ENCODE measurements at regions not wholly inside any gene's neighbourhood (a gene's known extent, or its start where the extent isn't known, plus 50 kb on each side); places are given as distances from the start of the nearest gene placed in this dataset.

DNA sequence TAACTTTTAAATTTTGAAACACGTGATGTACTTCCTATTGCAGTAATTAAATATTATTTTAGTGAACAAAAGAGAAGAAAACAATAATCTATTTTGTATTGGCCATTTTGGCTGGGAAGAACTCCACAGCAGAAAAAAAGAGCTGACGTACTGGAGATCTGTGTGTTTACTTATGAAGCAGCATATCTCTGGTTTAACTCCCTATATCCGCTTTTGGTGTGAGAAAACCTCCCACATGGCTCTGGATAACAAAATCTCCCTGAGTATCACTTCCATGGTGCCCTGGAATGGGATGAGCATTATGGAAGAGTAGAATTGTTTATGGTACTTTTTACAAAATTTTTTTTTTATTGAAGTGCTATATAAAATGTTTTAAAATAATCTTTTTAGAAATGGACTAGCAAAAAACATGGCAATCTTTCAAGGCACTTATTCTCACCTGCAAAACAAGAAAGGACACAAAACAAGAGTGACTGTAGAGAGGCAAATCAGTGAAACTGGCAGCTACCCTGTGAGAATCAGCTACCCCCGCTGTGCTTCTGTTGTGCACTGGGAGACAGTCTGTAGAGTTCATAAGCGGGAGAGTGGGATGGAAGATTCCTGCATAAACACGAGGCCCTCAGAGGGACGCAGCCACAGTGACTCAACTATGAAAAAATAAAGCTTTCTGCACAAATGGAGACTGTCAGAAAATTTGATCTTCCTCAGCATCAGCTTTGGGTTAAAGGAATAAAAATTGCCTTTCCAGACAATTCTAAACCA is 762.2 kb upstream of the HS6ST1 start:
- TF ChIP-seq, protein P1, sequence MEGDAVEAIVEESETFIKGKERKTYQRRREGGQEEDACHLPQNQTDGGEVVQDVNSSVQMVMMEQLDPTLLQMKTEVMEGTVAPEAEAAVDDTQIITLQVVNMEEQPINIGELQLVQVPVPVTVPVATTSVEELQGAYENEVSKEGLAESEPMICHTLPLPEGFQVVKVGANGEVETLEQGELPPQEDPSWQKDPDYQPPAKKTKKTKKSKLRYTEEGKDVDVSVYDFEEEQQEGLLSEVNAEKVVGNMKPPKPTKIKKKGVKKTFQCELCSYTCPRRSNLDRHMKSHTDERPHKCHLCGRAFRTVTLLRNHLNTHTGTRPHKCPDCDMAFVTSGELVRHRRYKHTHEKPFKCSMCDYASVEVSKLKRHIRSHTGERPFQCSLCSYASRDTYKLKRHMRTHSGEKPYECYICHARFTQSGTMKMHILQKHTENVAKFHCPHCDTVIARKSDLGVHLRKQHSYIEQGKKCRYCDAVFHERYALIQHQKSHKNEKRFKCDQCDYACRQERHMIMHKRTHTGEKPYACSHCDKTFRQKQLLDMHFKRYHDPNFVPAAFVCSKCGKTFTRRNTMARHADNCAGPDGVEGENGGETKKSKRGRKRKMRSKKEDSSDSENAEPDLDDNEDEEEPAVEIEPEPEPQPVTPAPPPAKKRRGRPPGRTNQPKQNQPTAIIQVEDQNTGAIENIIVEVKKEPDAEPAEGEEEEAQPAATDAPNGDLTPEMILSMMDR (IDR thresholded peaks at IDR 0.05): no peak
- H3K4me1 ChIP-seq: no peaks in the 10 kb centered on the region
- no peak for ATAC-seq
- H3K36me3 ChIP-seq: no peaks in the 10 kb centered on the region
- H3K27me3 ChIP-seq: no peaks in the 10 kb centered on the region
- intact Hi-C loops (cut with DNase I): no loop called here
- H3K9me3 ChIP-seq: no peaks in the 10 kb centered on the region
- H3K4me3 ChIP-seq: no peak overlapping the region
- H3K27ac ChIP-seq: no peak overlapping the region
- DNase-seq: no peak

- H3K4me3 ChIP-seq: no peak overlapping the region
- H3K9me3 ChIP-seq: no peaks in the 10 kb centered on the region
- no peaks in the 10 kb centered on the region for H3K4me1 ChIP-seq
- DNase-seq (no peak), ATAC-seq (no peak)
- intact Hi-C loops (cut with DNase I): no loop called here
- H3K27me3 ChIP-seq: no peaks in the 10 kb centered on the region
- H3K27ac ChIP-seq: no peak overlapping the region
- no peaks in the 10 kb centered on the region for H3K36me3 ChIP-seq
- TF ChIP-seq, protein P1 (IDR thresholded peaks at IDR 0.05): no peak
These were observed 766.7 kb upstream of the HS6ST1 start for GRCh38 chr2:129085386-129085785.

DNA sequence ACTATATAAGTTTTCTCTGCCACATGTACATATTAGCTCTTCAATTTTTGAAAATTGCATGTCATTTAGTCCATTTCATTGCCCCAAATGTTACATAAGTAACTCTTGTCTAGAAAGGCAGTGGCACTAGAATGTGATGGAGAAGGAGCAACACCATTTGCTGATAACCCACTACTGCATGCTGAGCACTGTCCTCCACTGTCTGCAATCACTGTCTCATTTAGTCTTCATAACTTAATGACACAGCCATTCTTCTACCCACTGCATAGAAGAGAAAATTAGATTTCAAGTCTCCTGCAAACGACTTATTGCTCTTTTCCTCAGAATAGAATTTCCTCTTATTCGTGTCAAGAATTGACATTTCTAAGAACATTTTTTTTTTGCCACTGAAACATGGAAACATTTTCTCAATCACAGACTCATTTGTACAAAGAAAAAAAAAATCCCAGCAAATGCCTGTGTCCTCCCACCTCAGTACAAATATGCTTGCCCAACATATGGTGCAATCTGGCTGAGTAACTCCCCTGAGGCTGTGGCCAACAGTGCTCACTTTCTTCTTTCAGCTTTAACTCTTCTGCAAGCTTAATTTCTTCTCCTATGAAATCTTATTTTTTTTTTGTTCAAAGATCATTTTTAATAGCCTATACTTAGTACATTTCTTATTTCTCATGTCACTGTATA is 768.6 kb upstream of the HS6ST1 start:
- no peaks in the 10 kb centered on the region for H3K9me3 ChIP-seq
- ATAC-seq (no peak), DNase-seq (no peak)
- H3K4me1 ChIP-seq: no peaks in the 10 kb centered on the region
- no peaks in the 10 kb centered on the region for H3K36me3 ChIP-seq
- no peaks in the 10 kb centered on the region for H3K27me3 ChIP-seq
- TF ChIP-seq, protein P1 (IDR thresholded peaks at IDR 0.05): no peak
- H3K27ac ChIP-seq: no peak overlapping the region
- no peak overlapping the region for H3K4me3 ChIP-seq
- intact Hi-C loops (cut with DNase I): no loop called here

DNA sequence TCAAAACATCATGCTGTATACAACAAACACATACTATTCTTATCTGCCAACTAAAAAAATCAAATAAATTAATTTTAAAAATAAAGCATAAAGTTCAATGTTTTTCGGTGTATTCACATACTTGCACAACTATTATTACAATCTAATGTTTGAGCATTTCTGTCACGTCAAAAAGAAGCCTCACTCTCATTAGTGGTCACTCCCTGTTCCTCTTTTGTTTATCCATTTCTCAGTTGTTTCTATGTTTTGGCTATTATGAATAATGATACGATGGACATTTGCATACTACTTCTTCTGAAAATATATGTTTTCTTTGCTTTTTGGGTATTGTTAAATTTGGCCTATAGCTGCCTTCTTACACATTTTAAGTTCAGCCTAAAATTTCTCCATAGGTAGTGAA is 773.0 kb upstream of the HS6ST1 start:
- no peaks in the 10 kb centered on the region for H3K27me3 ChIP-seq
- intact Hi-C loops (cut with DNase I): no loop called here
- TF ChIP-seq, protein P1 (IDR thresholded peaks at IDR 0.05): no peak
- no peaks in the 10 kb centered on the region for H3K9me3 ChIP-seq
- DNase-seq (no peak), ATAC-seq (no peak)
- H3K36me3 ChIP-seq: no peaks in the 10 kb centered on the region
- no peak overlapping the region for H3K27ac ChIP-seq
- H3K4me1 ChIP-seq: no peaks in the 10 kb centered on the region
- H3K4me3 ChIP-seq: no peak overlapping the region

DNA sequence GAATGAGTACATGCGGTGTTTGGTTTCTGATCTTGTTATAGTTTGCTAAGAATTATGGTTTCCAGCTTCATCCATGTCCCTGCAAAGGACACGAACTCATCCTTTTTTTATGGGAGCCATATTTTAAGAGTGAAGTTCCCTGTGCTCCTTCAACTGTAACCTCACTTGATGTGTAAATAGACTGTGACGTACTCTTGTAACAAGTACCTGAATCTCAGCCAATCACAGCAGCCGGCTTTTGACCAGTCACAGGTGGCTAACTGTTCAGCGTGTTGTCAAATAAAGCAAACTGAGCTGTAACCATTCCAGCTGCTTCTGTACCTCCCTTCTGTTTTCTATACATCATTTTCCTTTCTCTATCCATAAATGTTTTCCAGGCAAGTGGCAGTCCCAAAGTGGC is 774.3 kb upstream of the HS6ST1 start:
- DNase-seq (no peak), ATAC-seq (no peak)
- intact Hi-C loops (cut with DNase I): no loop called here
- Histone ChIP-seq H3K4me1 (no peaks in the 10 kb centered on the region), H3K4me3 (no peak overlapping the region), H3K27me3 (no peaks in the 10 kb centered on the region), H3K9me3 (no peaks in the 10 kb centered on the region), H3K36me3 (no peaks in the 10 kb centered on the region), H3K27ac (no peak overlapping the region)
- TF ChIP-seq, protein P1 (IDR thresholded peaks at IDR 0.05): no peak
